ENCODE measurements at regions not wholly inside any gene's neighbourhood (a gene's known extent, or its start where the extent isn't known, plus 50 kb on each side); places are given as distances from the start of the nearest gene placed in this dataset.

DNA sequence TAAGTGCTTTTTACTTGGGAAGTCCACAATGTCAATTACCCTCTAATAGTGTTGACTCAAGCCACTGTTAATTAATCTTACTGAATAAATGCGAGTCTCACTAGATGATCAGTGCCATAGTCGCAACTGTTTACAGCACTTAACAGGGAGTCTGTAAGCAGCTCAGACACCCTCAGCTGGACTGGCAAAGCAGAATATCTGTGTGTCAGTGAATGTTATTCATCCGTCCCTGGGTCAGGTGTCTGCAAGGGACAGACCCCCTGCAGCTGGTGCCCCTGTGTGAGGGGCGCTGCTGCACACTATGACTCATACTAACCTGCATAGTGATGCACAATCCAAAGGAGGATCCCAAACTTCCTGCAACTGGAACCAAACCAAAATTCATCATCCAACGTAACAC lies 306.5 kb downstream of the HHIPL2 start:
- Histone ChIP-seq H3K9me3 (ENCODE audit: control insufficient read depth in 2 of 3, insufficient read depth in 1 of 3, low read length in 3 of 3) (no peaks in the 10 kb centered on the region), H3K9ac (ENCODE audit: low read length in 3 of 3) (no peak overlapping the region), H3K27ac (ENCODE audit: low read depth in 2 of 2, low read length in 2 of 2) (no peak overlapping the region), H3K4me1 (ENCODE audit: control insufficient read depth in 2 of 3, insufficient read depth in 2 of 3, low read depth in 1 of 3, low read length in 3 of 3) (no peaks in the 10 kb centered on the region), H3K4me3 (ENCODE audit: low read length in 3 of 3) (no peak overlapping the region), H3K27me3 (ENCODE audit: control insufficient read depth, insufficient read depth, low read length) (no peaks in the 10 kb centered on the region), H3K36me3 (ENCODE audit: control insufficient read depth in 2 of 3, insufficient read depth in 3 of 3, low read length in 3 of 3) (no peaks in the 10 kb centered on the region)
- no peak for FAIRE-seq
- no peak for DNase-seq
- TF ChIP-seq, protein P1, sequence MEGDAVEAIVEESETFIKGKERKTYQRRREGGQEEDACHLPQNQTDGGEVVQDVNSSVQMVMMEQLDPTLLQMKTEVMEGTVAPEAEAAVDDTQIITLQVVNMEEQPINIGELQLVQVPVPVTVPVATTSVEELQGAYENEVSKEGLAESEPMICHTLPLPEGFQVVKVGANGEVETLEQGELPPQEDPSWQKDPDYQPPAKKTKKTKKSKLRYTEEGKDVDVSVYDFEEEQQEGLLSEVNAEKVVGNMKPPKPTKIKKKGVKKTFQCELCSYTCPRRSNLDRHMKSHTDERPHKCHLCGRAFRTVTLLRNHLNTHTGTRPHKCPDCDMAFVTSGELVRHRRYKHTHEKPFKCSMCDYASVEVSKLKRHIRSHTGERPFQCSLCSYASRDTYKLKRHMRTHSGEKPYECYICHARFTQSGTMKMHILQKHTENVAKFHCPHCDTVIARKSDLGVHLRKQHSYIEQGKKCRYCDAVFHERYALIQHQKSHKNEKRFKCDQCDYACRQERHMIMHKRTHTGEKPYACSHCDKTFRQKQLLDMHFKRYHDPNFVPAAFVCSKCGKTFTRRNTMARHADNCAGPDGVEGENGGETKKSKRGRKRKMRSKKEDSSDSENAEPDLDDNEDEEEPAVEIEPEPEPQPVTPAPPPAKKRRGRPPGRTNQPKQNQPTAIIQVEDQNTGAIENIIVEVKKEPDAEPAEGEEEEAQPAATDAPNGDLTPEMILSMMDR (IDR thresholded peaks at IDR 0.05; ENCODE audit: borderline replicate concordance, extremely low read depth, insufficient read depth) = no peak
- intact Hi-C loops (cut with DNase I) = no loop called here

DNA sequence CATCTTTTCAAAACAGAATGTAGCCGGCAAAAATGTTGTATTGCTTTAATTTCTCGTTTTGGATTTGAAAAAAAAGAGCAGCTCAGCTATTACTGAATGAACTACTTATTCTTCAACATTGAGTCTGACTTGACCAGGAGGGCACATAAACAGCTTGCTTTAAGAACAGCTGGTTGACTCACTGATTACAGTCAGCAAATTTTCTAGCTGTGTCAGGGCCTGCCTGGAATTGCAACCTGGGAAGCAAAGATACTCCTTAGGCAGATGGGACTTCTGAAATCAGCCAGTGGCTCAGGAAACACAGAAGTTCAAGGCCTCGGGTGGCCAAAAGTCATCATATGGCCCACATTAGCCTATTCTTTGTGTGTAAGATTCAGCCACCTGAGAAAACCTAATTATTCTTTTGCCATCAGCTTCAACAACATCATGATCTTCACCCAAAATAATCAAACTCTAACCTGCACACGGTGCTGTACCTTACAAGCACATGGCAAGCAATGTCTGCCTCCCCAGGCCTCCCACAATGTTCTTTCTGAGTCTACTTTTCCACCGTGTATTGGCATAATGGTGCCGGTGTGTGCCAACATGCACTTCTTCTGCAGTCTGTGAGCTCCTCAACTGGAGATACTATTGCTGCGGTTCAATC lies 307.2 kb downstream of the HHIPL2 start:
- intact Hi-C loops (cut with DNase I) = no loop called here
- Histone ChIP-seq H3K9ac (ENCODE audit: low read length in 3 of 3) (no peak overlapping the region), H3K9me3 (ENCODE audit: control insufficient read depth in 2 of 3, insufficient read depth in 1 of 3, low read length in 3 of 3) (no peaks in the 10 kb centered on the region), H3K27ac (ENCODE audit: low read depth in 2 of 2, low read length in 2 of 2) (no peak overlapping the region), H3K27me3 (ENCODE audit: control insufficient read depth, insufficient read depth, low read length) (no peaks in the 10 kb centered on the region), H3K4me1 (ENCODE audit: control insufficient read depth in 2 of 3, insufficient read depth in 2 of 3, low read depth in 1 of 3, low read length in 3 of 3) (no peaks in the 10 kb centered on the region), H3K4me3 (ENCODE audit: low read length in 3 of 3) (no peak overlapping the region), H3K36me3 (ENCODE audit: control insufficient read depth in 2 of 3, insufficient read depth in 3 of 3, low read length in 3 of 3) (no peaks in the 10 kb centered on the region)
- DNase-seq = no peak
- FAIRE-seq = no peak
- TF ChIP-seq, protein P1 (IDR thresholded peaks at IDR 0.05; ENCODE audit: borderline replicate concordance, extremely low read depth, insufficient read depth) = no peak

DNA sequence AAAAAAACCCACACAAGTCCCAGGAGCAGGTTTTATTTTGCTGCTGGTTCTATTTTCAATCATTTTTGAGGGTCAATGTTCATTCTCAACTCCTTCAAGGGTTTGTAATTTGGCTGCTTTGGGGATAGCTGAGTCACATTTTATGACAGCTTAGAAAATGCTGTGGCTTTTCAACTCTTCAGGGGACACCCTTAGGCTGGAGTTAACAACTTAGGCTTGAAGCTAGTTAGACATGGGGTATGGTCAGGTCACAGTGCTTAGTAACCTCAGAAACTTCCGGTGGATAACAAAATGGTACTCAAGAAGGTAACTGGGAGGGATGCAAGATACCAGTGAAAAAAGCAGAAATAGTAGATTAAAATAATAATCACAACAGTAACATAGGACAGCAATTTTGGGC lies 308.8 kb downstream of the HHIPL2 start:
- intact Hi-C loops (cut with DNase I) = no loop called here
- FAIRE-seq (no peak), DNase-seq (no peak)
- Histone ChIP-seq H3K36me3 (ENCODE audit: control insufficient read depth in 2 of 3, insufficient read depth in 3 of 3, low read length in 3 of 3) (no peaks in the 10 kb centered on the region), H3K9ac (ENCODE audit: low read length in 3 of 3) (no peak overlapping the region), H3K9me3 (ENCODE audit: control insufficient read depth in 2 of 3, insufficient read depth in 1 of 3, low read length in 3 of 3) (no peaks in the 10 kb centered on the region), H3K27ac (ENCODE audit: low read depth in 2 of 2, low read length in 2 of 2) (no peak overlapping the region), H3K4me1 (ENCODE audit: control insufficient read depth in 2 of 3, insufficient read depth in 2 of 3, low read depth in 1 of 3, low read length in 3 of 3) (no peaks in the 10 kb centered on the region), H3K27me3 (ENCODE audit: control insufficient read depth, insufficient read depth, low read length) (no peaks in the 10 kb centered on the region), H3K4me3 (ENCODE audit: low read length in 3 of 3) (no peak overlapping the region)
- TF ChIP-seq, protein P1 (IDR thresholded peaks at IDR 0.05; ENCODE audit: borderline replicate concordance, extremely low read depth, insufficient read depth) = no peak

DNA sequence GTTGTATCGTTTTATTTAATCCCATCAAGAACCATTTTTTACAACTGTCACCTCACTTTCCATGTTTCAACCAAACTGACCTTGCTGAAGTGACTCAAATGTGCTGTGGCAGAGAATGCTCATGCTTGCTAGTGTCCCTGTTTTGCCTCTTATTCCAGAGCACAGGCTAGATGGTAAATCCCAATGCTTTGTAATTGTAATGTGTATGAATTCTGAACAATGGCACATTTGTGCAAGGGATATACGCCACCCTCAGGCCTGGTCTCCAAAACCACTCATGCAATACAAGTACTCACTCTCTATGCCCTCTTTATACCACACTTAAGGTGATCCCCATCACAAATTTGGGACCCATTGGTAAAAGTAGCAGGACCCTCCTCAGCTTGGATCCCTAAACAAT lies 313.6 kb downstream of the HHIPL2 start:
- no peak overlapping the region for H3K9ac ChIP-seq (ENCODE audit: low read length in 3 of 3)
- no peak overlapping the region for H3K27ac ChIP-seq (ENCODE audit: low read depth in 2 of 2, low read length in 2 of 2)
- H3K4me1 ChIP-seq (ENCODE audit: control insufficient read depth in 2 of 3, insufficient read depth in 2 of 3, low read depth in 1 of 3, low read length in 3 of 3) = no peaks in the 10 kb centered on the region
- no peaks in the 10 kb centered on the region for H3K9me3 ChIP-seq (ENCODE audit: control insufficient read depth in 2 of 3, insufficient read depth in 1 of 3, low read length in 3 of 3)
- no peak overlapping the region for H3K4me3 ChIP-seq (ENCODE audit: low read length in 3 of 3)
- TF ChIP-seq, protein P1 (IDR thresholded peaks at IDR 0.05; ENCODE audit: borderline replicate concordance, extremely low read depth, insufficient read depth) = no peak
- no peaks in the 10 kb centered on the region for H3K27me3 ChIP-seq (ENCODE audit: control insufficient read depth, insufficient read depth, low read length)
- intact Hi-C loops (cut with DNase I) = no loop called here
- no peaks in the 10 kb centered on the region for H3K36me3 ChIP-seq (ENCODE audit: control insufficient read depth in 2 of 3, insufficient read depth in 3 of 3, low read length in 3 of 3)
- DNase-seq (no peak), FAIRE-seq (no peak)
